22Rv1 (cell line): ENCODE measurements at regions not wholly inside any gene's neighbourhood (a gene's known extent, or its start where the extent isn't known, plus 50 kb on each side); places are given as distances from the start of the nearest gene placed in this dataset.

Source experiments
- ZFX ChIP-seq: fragments of 450-650 bp; IDR thresholded peaks from 2 replicates; pipeline ENCODE4 v1.6.1; 2017; ENCODE audit warnings: antibody characterized with exemption, borderline replicate concordance
- TF ChIP-seq, protein P1 (sequence below): fragments of 450-650 bp; IDR thresholded peaks from 2 replicates; pipeline ENCODE4 v1.5.1; 2017; ENCODE audit warnings: mild to moderate bottlenecking

DNA sequence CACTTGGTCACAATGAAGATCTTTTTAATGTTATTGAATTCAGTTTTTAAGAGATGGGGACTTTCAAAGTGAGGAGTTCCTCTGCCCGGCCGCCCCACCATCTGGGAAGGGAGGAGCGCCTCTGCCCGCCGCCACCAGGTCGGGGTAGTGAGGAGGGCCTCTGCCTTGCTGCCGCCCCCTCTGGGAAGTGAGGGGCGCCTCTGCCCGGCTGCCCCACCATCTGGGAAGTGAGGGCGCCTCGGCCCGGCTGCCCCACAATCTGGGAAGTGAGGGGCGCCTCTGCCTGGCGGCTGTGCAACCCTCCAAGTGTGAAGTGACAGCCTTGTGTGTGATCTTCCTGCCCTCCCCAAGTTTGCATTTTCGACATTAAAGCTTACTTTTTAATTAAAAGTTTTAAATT is 899.3 kb downstream of the TRIB2 start:
- TF ChIP-seq, protein P1, sequence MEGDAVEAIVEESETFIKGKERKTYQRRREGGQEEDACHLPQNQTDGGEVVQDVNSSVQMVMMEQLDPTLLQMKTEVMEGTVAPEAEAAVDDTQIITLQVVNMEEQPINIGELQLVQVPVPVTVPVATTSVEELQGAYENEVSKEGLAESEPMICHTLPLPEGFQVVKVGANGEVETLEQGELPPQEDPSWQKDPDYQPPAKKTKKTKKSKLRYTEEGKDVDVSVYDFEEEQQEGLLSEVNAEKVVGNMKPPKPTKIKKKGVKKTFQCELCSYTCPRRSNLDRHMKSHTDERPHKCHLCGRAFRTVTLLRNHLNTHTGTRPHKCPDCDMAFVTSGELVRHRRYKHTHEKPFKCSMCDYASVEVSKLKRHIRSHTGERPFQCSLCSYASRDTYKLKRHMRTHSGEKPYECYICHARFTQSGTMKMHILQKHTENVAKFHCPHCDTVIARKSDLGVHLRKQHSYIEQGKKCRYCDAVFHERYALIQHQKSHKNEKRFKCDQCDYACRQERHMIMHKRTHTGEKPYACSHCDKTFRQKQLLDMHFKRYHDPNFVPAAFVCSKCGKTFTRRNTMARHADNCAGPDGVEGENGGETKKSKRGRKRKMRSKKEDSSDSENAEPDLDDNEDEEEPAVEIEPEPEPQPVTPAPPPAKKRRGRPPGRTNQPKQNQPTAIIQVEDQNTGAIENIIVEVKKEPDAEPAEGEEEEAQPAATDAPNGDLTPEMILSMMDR = no peak
- no peak for TF ChIP-seq ZFX
